Inflammatory macrophage treated with lipopolysaccharide for 4 hours (primary cell): ENCODE measurements at regions not wholly inside any gene's neighbourhood (a gene's known extent, or its start where the extent isn't known, plus 50 kb on each side); places are given as distances from the start of the nearest gene placed in this dataset.

Experiments used
- DNase-seq: peaks from one replicate; pipeline ENCODE4 v3.0.0-alpha.2; 2020

DNA sequence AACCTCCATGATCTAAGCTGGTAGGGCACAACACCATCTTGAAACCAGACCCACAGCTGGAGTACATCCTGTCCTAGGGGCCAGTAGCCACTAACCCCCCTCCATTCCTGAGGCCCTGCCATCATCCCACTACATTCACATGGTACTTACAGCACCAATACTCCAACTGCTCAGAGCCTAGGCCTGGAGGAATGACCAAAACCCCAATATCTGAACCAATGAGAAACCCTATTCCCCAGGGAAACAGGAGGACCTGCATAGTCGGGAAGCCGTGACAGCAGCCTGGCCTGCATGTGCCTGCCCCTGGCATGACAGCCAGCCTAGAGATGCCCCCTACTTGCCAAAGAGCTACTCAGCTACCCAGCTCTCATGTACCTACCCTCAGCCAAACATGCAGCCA, 65.4 kb upstream of the DMRT1 start:
- DNase-seq: no peak

DNA sequence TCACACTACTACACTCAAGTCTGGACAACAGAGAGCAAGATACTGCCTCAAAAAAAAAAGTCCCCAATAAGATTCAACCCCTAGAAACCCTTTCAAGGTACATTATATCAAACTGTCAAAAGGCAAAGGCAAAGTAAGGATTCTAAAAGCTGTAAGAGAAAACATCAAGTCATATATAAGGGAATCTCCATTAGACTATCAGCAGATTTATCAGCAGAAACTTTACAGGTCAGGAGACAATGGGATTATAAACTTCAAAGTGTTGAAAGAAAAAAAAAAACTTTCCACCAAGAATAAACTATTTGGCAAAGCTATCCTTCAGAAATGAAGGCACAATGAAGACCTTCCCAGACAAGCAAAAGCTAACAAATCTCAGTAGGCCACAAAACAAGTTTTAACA, 63.5 kb upstream of the DMRT1 start:
- DNase-seq: no peak

DNA sequence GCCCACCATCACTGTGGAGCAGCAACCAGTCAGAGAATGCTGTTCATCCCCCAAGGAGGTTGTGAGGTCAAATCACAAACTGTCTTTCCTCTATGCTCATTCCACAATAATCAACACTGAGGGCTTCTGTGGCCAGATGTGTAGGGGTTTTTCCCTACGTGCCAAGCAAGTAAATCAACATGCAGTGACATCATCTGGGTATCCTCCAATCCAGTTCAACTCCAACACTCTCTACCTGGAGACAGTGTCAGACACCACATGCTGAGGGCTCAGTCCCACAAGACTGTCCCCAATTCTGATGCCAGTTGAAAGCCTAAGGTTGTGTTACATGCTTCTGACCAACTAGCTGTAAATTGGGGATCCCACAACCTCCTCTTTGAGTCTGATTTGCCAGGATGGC, 57.3 kb upstream of the DMRT1 start:
- no peak for DNase-seq

DNA sequence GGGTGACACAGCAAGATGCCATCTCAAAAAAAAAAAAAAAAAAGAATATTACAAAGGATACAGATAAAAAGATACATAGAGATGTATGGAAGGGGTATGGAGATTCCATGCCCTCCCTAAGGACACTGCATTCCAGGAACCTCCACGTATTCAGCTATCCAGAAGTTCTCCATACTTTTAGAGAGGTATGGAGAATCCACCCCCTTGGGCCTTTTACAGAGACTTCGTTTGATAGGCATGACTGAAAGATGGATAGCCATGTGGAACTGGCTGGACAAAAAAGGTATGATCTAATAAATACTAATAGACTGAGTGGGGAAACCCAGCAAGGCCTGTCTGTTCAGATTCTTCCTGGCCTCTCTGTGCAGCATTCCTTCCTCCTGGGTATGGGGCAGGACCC, 56.6 kb upstream of the DMRT1 start:
- DNase-seq: no peak

DNA sequence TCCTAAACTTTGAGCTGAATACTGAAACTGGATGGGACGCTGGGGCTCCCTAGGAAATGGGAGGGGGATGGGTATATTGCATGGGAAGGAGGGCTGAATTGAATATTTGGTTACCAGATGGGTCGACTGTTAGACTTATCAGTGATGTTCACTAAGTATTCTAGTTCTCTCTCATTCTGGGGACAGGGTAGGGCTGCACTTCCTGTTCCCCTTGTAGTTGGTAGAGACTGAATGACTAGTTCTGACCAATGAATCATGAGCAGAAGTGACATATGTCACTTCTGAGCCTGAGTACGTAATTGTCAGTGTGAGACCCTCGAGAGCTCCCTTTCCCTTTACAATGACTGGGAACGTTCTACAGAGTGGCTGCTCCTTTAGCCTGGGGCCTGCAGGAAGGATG, 55.5 kb upstream of the DMRT1 start:
- DNase-seq: no peak

DNA sequence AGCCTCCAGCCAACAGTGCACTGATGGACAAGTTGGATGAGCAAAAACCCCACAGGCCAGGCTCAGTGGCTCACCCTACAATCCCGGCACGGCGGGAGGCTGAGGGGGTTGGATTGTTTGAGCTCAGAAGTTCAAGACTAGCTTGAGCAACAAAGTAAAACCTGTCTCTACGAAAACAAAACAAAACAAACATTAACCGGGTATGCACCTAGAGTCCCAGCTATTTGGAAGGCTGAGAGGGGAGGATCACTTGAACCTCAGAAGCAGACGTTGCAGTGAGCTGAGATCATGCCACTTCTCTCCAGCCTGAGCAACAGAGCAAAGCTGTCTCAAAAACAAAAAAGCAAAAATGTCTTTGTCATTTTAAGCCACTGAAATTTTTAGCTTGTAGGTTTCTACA, 55.1 kb upstream of the DMRT1 start:
- DNase-seq: no peak

DNA sequence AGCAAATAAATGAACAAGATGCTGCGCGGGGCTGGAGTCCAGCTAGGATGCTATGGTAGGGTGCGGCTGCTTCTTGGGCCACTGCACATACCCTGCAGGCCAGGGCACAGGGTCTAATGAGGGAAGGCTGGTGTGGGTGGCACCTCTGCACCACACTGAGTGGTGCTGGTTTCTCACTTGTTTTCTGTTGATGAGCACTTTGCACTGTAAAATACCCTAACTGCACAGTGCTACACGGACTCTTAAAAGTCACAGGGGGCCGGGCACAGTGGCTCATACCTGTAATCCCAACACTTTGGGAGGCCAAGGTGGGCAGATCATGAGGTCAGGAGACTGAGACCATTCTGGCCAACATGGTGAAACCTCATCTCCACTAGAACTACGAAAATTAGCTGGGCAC, 52.7 kb upstream of the DMRT1 start:
- no peak for DNase-seq
